Fibroblast of the conjunctiva (primary cell): ENCODE measurements at regions not wholly inside any gene's neighbourhood (a gene's known extent, or its start where the extent isn't known, plus 50 kb on each side); places are given as distances from the start of the nearest gene placed in this dataset.

Source experiments
- DNase-seq: peaks from one replicate; pipeline ENCODE4 v3.0.0-alpha.2; 2010; ENCODE audit warnings: low read depth

GRCh38 chr21:26739189-26739588 lies 106.0 kb downstream of the ADAMTS1 start:
- DNase-seq: peak; percentile 4

GRCh38 chr21:26736449-26736848 lies 108.8 kb downstream of the ADAMTS1 start:
- DNase-seq: no peak

GRCh38 chr21:26732432-26733221 lies 112.6 kb downstream of the ADAMTS1 start:
- peak; percentile 31 for DNase-seq

- no peak for DNase-seq
These were observed 125.5 kb downstream of the ADAMTS1 start for GRCh38 chr21:26719750-26720149.

GRCh38 chr21:26717146-26717739 lies 128.0 kb downstream of the ADAMTS1 start:
- peak; percentile 6 for DNase-seq

- DNase-seq: peak; percentile 29
These were observed 129.2 kb downstream of the ADAMTS1 start for GRCh38 chr21:26715878-26716506.

GRCh38 chr21:26715116-26715515 lies 130.1 kb downstream of the ADAMTS1 start:
- no peak for DNase-seq

GRCh38 chr21:26710155-26710554 lies 135.1 kb downstream of the ADAMTS1 start:
- DNase-seq: no peak

GRCh38 chr21:26709090-26709489 lies 136.0 kb upstream of the CYYR1 start:
- no peak for DNase-seq

- no peak for DNase-seq
These were observed 135.2 kb upstream of the CYYR1 start for GRCh38 chr21:26708223-26708800.

GRCh38 chr21:26707246-26707645 lies 134.2 kb upstream of the CYYR1 start:
- no peak for DNase-seq

- no peak for DNase-seq
These were observed 125.3 kb upstream of the CYYR1 start for GRCh38 chr21:26698416-26698815.

GRCh38 chr21:26691416-26691815 lies 118.3 kb upstream of the CYYR1 start:
- no peak for DNase-seq

GRCh38 chr21:26686705-26687104 lies 113.6 kb upstream of the CYYR1 start:
- no peak for DNase-seq

- DNase-seq: no peak
These were observed 113.2 kb upstream of the CYYR1 start for GRCh38 chr21:26686278-26686677.

GRCh38 chr21:26684889-26685288 lies 111.8 kb upstream of the CYYR1 start:
- no peak for DNase-seq

GRCh38 chr21:26683996-26684395 lies 110.9 kb upstream of the CYYR1 start:
- DNase-seq: no peak

- no peak for DNase-seq
These were observed 106.2 kb upstream of the CYYR1 start for GRCh38 chr21:26679284-26679683.

- no peak for DNase-seq
These were observed 101.2 kb upstream of the CYYR1 start for GRCh38 chr21:26674323-26674722.

- DNase-seq: no peak
These were observed 96.2 kb upstream of the CYYR1 start for GRCh38 chr21:26669215-26669764.

GRCh38 chr21:26659757-26660156 lies 86.7 kb upstream of the CYYR1 start:
- no peak for DNase-seq

- peak; percentile 4 for DNase-seq
These were observed 86.1 kb upstream of the CYYR1 start for GRCh38 chr21:26659182-26659581.

- no peak for DNase-seq
These were observed 82.4 kb upstream of the CYYR1 start for GRCh38 chr21:26655460-26655859.
